ENCODE measurements at regions not wholly inside any gene's neighbourhood (a gene's known extent, or its start where the extent isn't known, plus 50 kb on each side); places are given as distances from the start of the nearest gene placed in this dataset.

DNA sequence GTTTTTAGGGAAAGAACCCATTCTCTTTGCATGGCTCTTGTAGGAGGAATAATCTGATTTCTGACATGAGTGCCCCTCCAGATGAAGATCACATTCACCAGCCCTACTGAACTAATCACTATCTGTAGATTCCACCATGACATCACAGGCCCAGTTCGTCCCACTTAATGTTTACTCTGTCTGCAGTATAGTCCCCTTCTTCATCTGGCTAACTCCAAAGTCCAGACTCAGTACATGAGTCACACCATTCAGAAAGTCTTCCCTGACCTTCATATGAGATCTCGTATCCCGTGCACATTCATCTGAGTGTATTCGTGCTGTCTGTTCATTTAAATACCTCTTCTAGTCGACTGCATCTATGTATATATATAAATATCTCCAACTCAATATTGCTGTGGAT lies 366.5 kb upstream of the AKR1E2 start:
- TF ChIP-seq POLR2AphosphoS5 (IDR thresholded peaks at IDR 0.05; ENCODE audit: low read depth), result no peak
- TF ChIP-seq, protein P1, sequence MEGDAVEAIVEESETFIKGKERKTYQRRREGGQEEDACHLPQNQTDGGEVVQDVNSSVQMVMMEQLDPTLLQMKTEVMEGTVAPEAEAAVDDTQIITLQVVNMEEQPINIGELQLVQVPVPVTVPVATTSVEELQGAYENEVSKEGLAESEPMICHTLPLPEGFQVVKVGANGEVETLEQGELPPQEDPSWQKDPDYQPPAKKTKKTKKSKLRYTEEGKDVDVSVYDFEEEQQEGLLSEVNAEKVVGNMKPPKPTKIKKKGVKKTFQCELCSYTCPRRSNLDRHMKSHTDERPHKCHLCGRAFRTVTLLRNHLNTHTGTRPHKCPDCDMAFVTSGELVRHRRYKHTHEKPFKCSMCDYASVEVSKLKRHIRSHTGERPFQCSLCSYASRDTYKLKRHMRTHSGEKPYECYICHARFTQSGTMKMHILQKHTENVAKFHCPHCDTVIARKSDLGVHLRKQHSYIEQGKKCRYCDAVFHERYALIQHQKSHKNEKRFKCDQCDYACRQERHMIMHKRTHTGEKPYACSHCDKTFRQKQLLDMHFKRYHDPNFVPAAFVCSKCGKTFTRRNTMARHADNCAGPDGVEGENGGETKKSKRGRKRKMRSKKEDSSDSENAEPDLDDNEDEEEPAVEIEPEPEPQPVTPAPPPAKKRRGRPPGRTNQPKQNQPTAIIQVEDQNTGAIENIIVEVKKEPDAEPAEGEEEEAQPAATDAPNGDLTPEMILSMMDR (IDR thresholded peaks at IDR 0.05; ENCODE audit: insufficient read depth, low read length), result no peak
- TF ChIP-seq GABPA (IDR thresholded peaks at IDR 0.05; ENCODE audit: low read depth), result no peak
- TF ChIP-seq, protein P2, sequence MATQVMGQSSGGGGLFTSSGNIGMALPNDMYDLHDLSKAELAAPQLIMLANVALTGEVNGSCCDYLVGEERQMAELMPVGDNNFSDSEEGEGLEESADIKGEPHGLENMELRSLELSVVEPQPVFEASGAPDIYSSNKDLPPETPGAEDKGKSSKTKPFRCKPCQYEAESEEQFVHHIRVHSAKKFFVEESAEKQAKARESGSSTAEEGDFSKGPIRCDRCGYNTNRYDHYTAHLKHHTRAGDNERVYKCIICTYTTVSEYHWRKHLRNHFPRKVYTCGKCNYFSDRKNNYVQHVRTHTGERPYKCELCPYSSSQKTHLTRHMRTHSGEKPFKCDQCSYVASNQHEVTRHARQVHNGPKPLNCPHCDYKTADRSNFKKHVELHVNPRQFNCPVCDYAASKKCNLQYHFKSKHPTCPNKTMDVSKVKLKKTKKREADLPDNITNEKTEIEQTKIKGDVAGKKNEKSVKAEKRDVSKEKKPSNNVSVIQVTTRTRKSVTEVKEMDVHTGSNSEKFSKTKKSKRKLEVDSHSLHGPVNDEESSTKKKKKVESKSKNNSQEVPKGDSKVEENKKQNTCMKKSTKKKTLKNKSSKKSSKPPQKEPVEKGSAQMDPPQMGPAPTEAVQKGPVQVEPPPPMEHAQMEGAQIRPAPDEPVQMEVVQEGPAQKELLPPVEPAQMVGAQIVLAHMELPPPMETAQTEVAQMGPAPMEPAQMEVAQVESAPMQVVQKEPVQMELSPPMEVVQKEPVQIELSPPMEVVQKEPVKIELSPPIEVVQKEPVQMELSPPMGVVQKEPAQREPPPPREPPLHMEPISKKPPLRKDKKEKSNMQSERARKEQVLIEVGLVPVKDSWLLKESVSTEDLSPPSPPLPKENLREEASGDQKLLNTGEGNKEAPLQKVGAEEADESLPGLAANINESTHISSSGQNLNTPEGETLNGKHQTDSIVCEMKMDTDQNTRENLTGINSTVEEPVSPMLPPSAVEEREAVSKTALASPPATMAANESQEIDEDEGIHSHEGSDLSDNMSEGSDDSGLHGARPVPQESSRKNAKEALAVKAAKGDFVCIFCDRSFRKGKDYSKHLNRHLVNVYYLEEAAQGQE (IDR thresholded peaks at IDR 0.05; ENCODE audit: insufficient replicate concordance, low read depth), result no peak
- TF ChIP-seq SPI1 (IDR thresholded peaks at IDR 0.05; ENCODE audit: borderline replicate concordance, low read depth), result no peak
